ENCODE measurements at regions not wholly inside any gene's neighbourhood (a gene's known extent, or its start where the extent isn't known, plus 50 kb on each side); places are given as distances from the start of the nearest gene placed in this dataset.

GRCh38 chr5:173410459-173411233 lies 82.4 kb upstream of the STC2 start:
- TF ChIP-seq, protein P1, sequence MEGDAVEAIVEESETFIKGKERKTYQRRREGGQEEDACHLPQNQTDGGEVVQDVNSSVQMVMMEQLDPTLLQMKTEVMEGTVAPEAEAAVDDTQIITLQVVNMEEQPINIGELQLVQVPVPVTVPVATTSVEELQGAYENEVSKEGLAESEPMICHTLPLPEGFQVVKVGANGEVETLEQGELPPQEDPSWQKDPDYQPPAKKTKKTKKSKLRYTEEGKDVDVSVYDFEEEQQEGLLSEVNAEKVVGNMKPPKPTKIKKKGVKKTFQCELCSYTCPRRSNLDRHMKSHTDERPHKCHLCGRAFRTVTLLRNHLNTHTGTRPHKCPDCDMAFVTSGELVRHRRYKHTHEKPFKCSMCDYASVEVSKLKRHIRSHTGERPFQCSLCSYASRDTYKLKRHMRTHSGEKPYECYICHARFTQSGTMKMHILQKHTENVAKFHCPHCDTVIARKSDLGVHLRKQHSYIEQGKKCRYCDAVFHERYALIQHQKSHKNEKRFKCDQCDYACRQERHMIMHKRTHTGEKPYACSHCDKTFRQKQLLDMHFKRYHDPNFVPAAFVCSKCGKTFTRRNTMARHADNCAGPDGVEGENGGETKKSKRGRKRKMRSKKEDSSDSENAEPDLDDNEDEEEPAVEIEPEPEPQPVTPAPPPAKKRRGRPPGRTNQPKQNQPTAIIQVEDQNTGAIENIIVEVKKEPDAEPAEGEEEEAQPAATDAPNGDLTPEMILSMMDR (conservative IDR thresholded peaks at IDR 0.05; ENCODE audit: low read depth, low read length), result no peak
- TF ChIP-seq EZH2 (IDR thresholded peaks at IDR 0.05; ENCODE audit: low read length, unreplicated experiment) (no peak), EZH2phosphoT487 (IDR thresholded peaks at IDR 0.05; ENCODE audit: borderline replicate concordance, low read length) (no peak)

All from PC-3 (cell line).